Astrocyte of the cerebellum (primary cell): ENCODE measurements at regions not wholly inside any gene's neighbourhood (a gene's known extent, or its start where the extent isn't known, plus 50 kb on each side); places are given as distances from the start of the nearest gene placed in this dataset.

Source experiments
- DNase-seq: peaks from one replicate; pipeline ENCODE4 v3.0.0-alpha.2; 2011; ENCODE audit warnings: low read depth
- H3K4me3 ChIP-seq: 2 replicates; pipeline ENCODE4 v1.5.1; 2011; ENCODE audit warnings: mild to moderate bottlenecking, low read depth, low read length, moderate library complexity
- CTCF ChIP-seq: IDR thresholded peaks from 2 replicates; pipeline ENCODE4 v1.5.1; 2012; ENCODE audit warnings: low read length, low read depth, moderate library complexity, mild to moderate bottlenecking; ENCODE audit errors: missing control alignments
- in situ Hi-C: cut with HindIII; loops from 2 replicates; pipeline ENCODE4 v1.10.0; 2017; ENCODE audit warnings: low sequenced_read_pairs

- in situ Hi-C loops: no loop called here
- DNase-seq: no peak
- TF ChIP-seq CTCF: no peak
- H3K4me3 ChIP-seq: no peak overlapping the region
Measured at GRCh38 chr2:221716426-221717303, 144.6 kb upstream of the EPHA4 start.

- DNase-seq: no peak
- TF ChIP-seq CTCF: no peak
- in situ Hi-C loops: no loop called here
- no peak overlapping the region for H3K4me3 ChIP-seq
Measured at GRCh38 chr2:221715523-221716247, 143.6 kb upstream of the EPHA4 start.

GRCh38 chr2:221710744-221711143 lies 138.6 kb upstream of the EPHA4 start:
- H3K4me3 ChIP-seq: no peak overlapping the region
- in situ Hi-C loops: no loop called here
- DNase-seq: no peak

GRCh38 chr2:221708902-221709301 lies 136.8 kb upstream of the EPHA4 start:
- H3K4me3 ChIP-seq: no peak overlapping the region
- in situ Hi-C loops: loop anchor here (5.0 kb wide), 1 partner anchor 58 kb away; no protein-coding TSS in a partner anchor
- DNase-seq: no peak
- no peak for TF ChIP-seq CTCF

More at GRCh38 chr2:221710744-221711143, 138.6 kb upstream of the EPHA4 start:
- no peak for TF ChIP-seq CTCF

- H3K4me3 ChIP-seq: no peak overlapping the region
- in situ Hi-C loops: loop anchor here (5.0 kb wide), 1 partner anchor 62 kb away; no protein-coding TSS in a partner anchor
- DNase-seq: no peak
- TF ChIP-seq CTCF: no peak
Measured at GRCh38 chr2:221705185-221705877, 133.2 kb upstream of the EPHA4 start.

- no peak for TF ChIP-seq CTCF
- no peak overlapping the region for H3K4me3 ChIP-seq
- in situ Hi-C loops: no loop called here
- no peak for DNase-seq
Measured at GRCh38 chr2:221704442-221704841, 132.3 kb upstream of the EPHA4 start.
